B cell (primary cell): ENCODE measurements at regions not wholly inside any gene's neighbourhood (a gene's known extent, or its start where the extent isn't known, plus 50 kb on each side); places are given as distances from the start of the nearest gene placed in this dataset.

Experiments used
- ATAC-seq: fragments of 200-7000 bp; cut with Tn5 transposase; one replicate; pipeline ENCODE4 v1.10.0; 2021; ENCODE audit warnings: low read depth, mild to moderate bottlenecking, moderate number of reproducible peaks, moderate library complexity
- CTCF ChIA-PET: fragments of 350-600 bp; sonication (Branson Sonifier 250); formaldehyde crosslinking; loops from one replicate; lab custom pipeline; 2021; ENCODE audit warnings: antibody characterized with exemption, inconsistent platforms; lab: Charles Lee
- POLR2A ChIA-PET: fragments of 350-600 bp; sonication (Branson Sonifier 250); formaldehyde crosslinking; loops from one replicate; lab custom pipeline; 2021; ENCODE audit warnings: antibody characterized with exemption; lab: Charles Lee
- DNase-seq: peaks from one replicate; pipeline ENCODE4 v3.0.0; 2013
- H2AFZ ChIP-seq: 2 replicates; pipeline ENCODE4 v1.6.1; 2012; ENCODE audit warnings: mild to moderate bottlenecking, low read depth, low read length; ENCODE audit not compliant: insufficient read depth, poor library complexity, severe bottlenecking
- H3K27ac ChIP-seq, 2 donors: 1 replicate in 1 of 2; 2 replicates in 1 of 2; pipeline ENCODE4 v1.5.1; 2012 to 2013; ENCODE audit warnings: low read length in 2 of 2, mild to moderate bottlenecking in 2 of 2, moderate library complexity in 1 of 2
- H3K27me3 ChIP-seq, 4 experiments: fragments of 200-600 bp in 1 of 4; sonication (generic) in 1 of 4; replicated peaks in 1 of 4; 1 replicate in 2 of 4; 2 replicates in 2 of 4; pipeline versions ENCODE4 v1.6.1 to v1.7.0; 2013 to 2016; ENCODE audit warnings: low read length in 3 of 4, mild to moderate bottlenecking in 2 of 4, mixed read lengths in 1 of 4, moderate library complexity in 1 of 4; ENCODE audit not compliant: insufficient read depth in 4 of 4, control insufficient read depth in 3 of 4; ENCODE audit errors: control extremely low read depth in 1 of 4
- H3K36me3 ChIP-seq, 2 experiments: replicated peaks in 1 of 2; 1 replicate in 1 of 2; 2 replicates in 1 of 2; pipeline versions ENCODE4 v1.6.1 to v1.7.1; 2013; ENCODE audit warnings: low read length in 1 of 2; ENCODE audit not compliant: insufficient read depth in 2 of 2, control insufficient read depth in 1 of 2; ENCODE audit errors: control extremely low read depth in 1 of 2, extremely low read depth in 1 of 2
- H3K4me1 ChIP-seq, 2 donors: fragments of 200-600 bp in 1 of 2; sonication (generic) in 1 of 2; 1 replicate in 1 of 2; 2 replicates in 1 of 2; pipeline versions ENCODE4 v1.5.1 to v1.6.1; 2013 to 2017; ENCODE audit warnings: low read length in 2 of 2; ENCODE audit not compliant: control insufficient read depth in 2 of 2, insufficient read depth in 2 of 2
- H3K4me2 ChIP-seq: replicated peaks from 2 replicates; pipeline ENCODE3; 2012; ENCODE audit warnings: mild to moderate bottlenecking, low read depth, low read length; ENCODE audit not compliant: poor library complexity, severe bottlenecking
- H3K4me3 ChIP-seq, 5 experiments: fragments of 200-600 bp in 1 of 5; sonication (generic) in 1 of 5; 1 replicate in 3 of 5; 2 replicates in 2 of 5; pipeline versions ENCODE4 v1.5.1 to v1.7.0; 2011 to 2016; ENCODE audit warnings: low read length in 4 of 5, mild to moderate bottlenecking in 4 of 5, low read depth in 2 of 5, control low read depth in 1 of 5, moderate library complexity in 1 of 5; ENCODE audit not compliant: insufficient read depth in 1 of 5; ENCODE audit errors: control extremely low read depth in 1 of 5, extremely low read depth in 1 of 5
- H3K79me2 ChIP-seq: fragments of 200-600 bp; sonication (generic); one replicate; pipeline ENCODE4 v1.6.0; 2016; ENCODE audit warnings: low read length; ENCODE audit not compliant: control insufficient read depth, insufficient read depth
- H3K9ac ChIP-seq: fragments of 200-600 bp; sonication (generic); 2 replicates; pipeline ENCODE4 v1.6.1; 2017; ENCODE audit warnings: mild to moderate bottlenecking, low read length, moderate library complexity
- H3K9me3 ChIP-seq, 3 donors: one replicate each; pipeline versions ENCODE4 v1.6.1 to v1.7.1; 2013; ENCODE audit warnings: low read length in 2 of 3; ENCODE audit not compliant: control insufficient read depth in 2 of 3, insufficient read depth in 1 of 3; ENCODE audit errors: control extremely low read depth in 1 of 3
- H4K20me1 ChIP-seq: 2 replicates; pipeline ENCODE4 v1.6.0; 2012; ENCODE audit warnings: mild to moderate bottlenecking, low read length; ENCODE audit not compliant: insufficient read depth, control insufficient read depth, poor library complexity, severe bottlenecking
- H3K27ac Mint-ChIP-seq: one replicate; pipeline ENCODE4 v1.8.0; 2021; ENCODE audit warnings: mixed read lengths
- H3K27me3 Mint-ChIP-seq: one replicate; pipeline ENCODE4 v1.8.0; 2021; ENCODE audit warnings: mixed read lengths
- H3K4me1 Mint-ChIP-seq: one replicate; pipeline ENCODE4 v1.8.0; 2021; ENCODE audit warnings: mixed read lengths
- H3K4me3 Mint-ChIP-seq: one replicate; pipeline ENCODE4 v1.8.0; 2021; ENCODE audit warnings: mixed read lengths
- H3K9me3 Mint-ChIP-seq: one replicate; pipeline ENCODE4 v1.8.0; 2022; ENCODE audit warnings: mixed read lengths; ENCODE audit not compliant: insufficient read depth
- CTCF ChIP-seq: fragments of 200-600 bp; IDR thresholded peaks from one replicate; pipeline ENCODE4 v1.8.0; 2022; ENCODE audit warnings: antibody characterized with exemption, mild to moderate bottlenecking
- EZH2 ChIP-seq: IDR thresholded peaks from 2 replicates; pipeline ENCODE4 v1.6.1; 2012; ENCODE audit warnings: borderline replicate concordance, low read depth, mild to moderate bottlenecking, moderate library complexity, low read length; ENCODE audit not compliant: insufficient read depth, poor library complexity, severe bottlenecking
- whole genome bisulfite sequencing: methylation state at CpG from one replicate; pipeline ENCODE4 v1.1.5; 2013; ENCODE audit warnings: missing lambda C conversion rate; ENCODE audit not compliant: insufficient coverage; 5-methylcytosine and 5-hydroxymethylcytosine counted together
- intact Hi-C: fragments of 100-400 bp; cut with micrococcal nuclease; formaldehyde crosslinking; loops from one replicate; pipeline ENCODE4 v1.10.0; 2022

GRCh38 chr2:177124371-177124770, 88.2 kb upstream of the HNRNPA3 start:
- Histone ChIP-seq H3K27ac (no peak overlapping the region), H3K4me3 (no peak overlapping the region), H3K9me3 (peaks cover 0 to 6% (median 4%) of the 10 kb centered on the region in 3 donors), H3K4me1 (no peaks in the 10 kb centered on the region), H2AFZ (no peak overlapping the region), H4K20me1 (no peaks in the 10 kb centered on the region), H3K36me3 (no peaks in the 10 kb centered on the region), H3K27me3 (no peaks in the 10 kb centered on the region), H3K79me2 (no peaks in the 10 kb centered on the region), H3K9ac (no peak overlapping the region), H3K4me2 (no peak overlapping the region)
- Mint-ChIP-seq H3K27me3 (peaks cover 5% of the 10 kb centered on the region), H3K9me3 (peaks cover 2% of the 10 kb centered on the region), H3K27ac (no peak overlapping the region), H3K4me3 (no peak overlapping the region), H3K4me1 (no peaks in the 10 kb centered on the region)
- ChIA-PET POLR2A (no interaction called here), CTCF (no interaction called here)
- intact Hi-C loops = no loop called here
- no CpG with 5 or more reads among the region's 2 CpGs for WGBS
- TF ChIP-seq EZH2 = no peak
- no peak for TF ChIP-seq CTCF
- DNase-seq (no peak), ATAC-seq (no peak)

GRCh38 chr2:177127821-177128220, 84.8 kb upstream of the HNRNPA3 start:
- Mint-ChIP-seq H3K4me1 (no peaks in the 10 kb centered on the region), H3K27me3 (peaks cover 7% of the 10 kb centered on the region), H3K9me3 (peaks cover 2% of the 10 kb centered on the region), H3K27ac (no peak overlapping the region), H3K4me3 (no peak overlapping the region)
- Histone ChIP-seq H3K27me3 (no peaks in the 10 kb centered on the region), H3K4me2 (no peak overlapping the region), H3K9ac (no peak overlapping the region), H2AFZ (no peak overlapping the region), H4K20me1 (no peaks in the 10 kb centered on the region), H3K27ac (no peak overlapping the region), H3K4me3 (no peak overlapping the region), H3K36me3 (no peaks in the 10 kb centered on the region), H3K79me2 (no peaks in the 10 kb centered on the region), H3K4me1 (no peaks in the 10 kb centered on the region), H3K9me3 (peaks cover 0 to 6% (median 4%) of the 10 kb centered on the region in 3 donors)
- ChIA-PET CTCF (no interaction called here), POLR2A (no interaction called here)
- DNase-seq (no peak), ATAC-seq (no peak)
- intact Hi-C loops = no loop called here
- TF ChIP-seq EZH2 (no peak), CTCF (no peak)
- 100% methylated on average over 4 of the region's 6 CpGs for whole genome bisulfite sequencing
